Peyer's patch (tissue), 4 donors: ENCODE measurements at regions not wholly inside any gene's neighbourhood (a gene's known extent, or its start where the extent isn't known, plus 50 kb on each side); places are given as distances from the start of the nearest gene placed in this dataset.

ENCODE experiments used
- DNase-seq, 3 donors: peaks; one replicate each; pipeline ENCODE4 v3.0.0-alpha.2; 2017 to 2019
- H3K27ac ChIP-seq, 4 donors: fragments of 200-600 bp; sonication (generic); one replicate each; pipeline ENCODE4 v1.5.1; 2016 to 2019
- H3K27me3 ChIP-seq, 2 donors: fragments of 200-600 bp; sonication (generic); one replicate each; pipeline ENCODE4 v1.5.1; 2019
- H3K36me3 ChIP-seq, 3 donors: fragments of 200-600 bp; sonication (generic); one replicate each; pipeline ENCODE4 v1.5.1; 2016 to 2019
- H3K4me1 ChIP-seq, 4 donors: fragments of 200-600 bp; sonication (generic); one replicate each; pipeline ENCODE4 v1.5.1; 2016 to 2019
- H3K4me3 ChIP-seq, 4 donors: fragments of 200-600 bp; sonication (generic); 1 replicate in 3 of 4; 2 replicates in 1 of 4; pipeline ENCODE4 v1.5.1; 2016 to 2019; ENCODE audit warnings: mild to moderate bottlenecking in 1 of 4
- H3K9me3 ChIP-seq, 4 donors: fragments of 200-600 bp; sonication (generic); one replicate each; pipeline ENCODE4 v1.5.1; 2016 to 2019; ENCODE audit warnings: mild to moderate bottlenecking in 1 of 4
- POLR2A ChIP-seq, 2 donors: fragments of 450-650 bp; IDR thresholded peaks; one replicate each; pipeline ENCODE4 v1.5.1; 2017; ENCODE audit warnings: antibody characterized with exemption in 2 of 2, mild to moderate bottlenecking in 2 of 2, moderate library complexity in 2 of 2
- TF ChIP-seq, protein P1 (sequence below), 6 experiments: fragments of 450-650 bp in 4 of 6; fragments of 200-600 bp in 2 of 6; sonication (generic) in 1 of 6; IDR thresholded peaks; one replicate each; pipeline ENCODE4 v1.5.1; 2017 to 2019; ENCODE audit warnings: antibody characterized with exemption in 6 of 6, mild to moderate bottlenecking in 3 of 6, moderate library complexity in 1 of 6

DNA sequence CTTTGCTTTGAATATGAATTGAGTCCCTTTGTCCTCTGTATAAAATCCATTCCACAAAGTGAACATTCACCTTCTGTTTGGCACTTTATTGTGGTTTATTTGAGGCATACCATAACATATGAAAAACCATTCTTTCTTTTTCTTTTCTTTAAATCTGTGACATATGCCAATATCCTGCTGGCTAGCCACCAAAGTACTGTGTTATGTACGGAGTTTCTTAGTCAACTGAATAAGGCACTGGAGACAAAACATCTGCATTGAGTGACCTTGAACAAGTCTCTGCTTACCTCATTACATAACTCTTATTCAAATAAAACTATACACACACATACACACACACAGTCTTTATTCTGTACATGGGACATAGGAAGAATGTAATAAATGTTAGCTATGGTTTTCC lies 872.8 kb downstream of the C4orf33 start:
- no peak for DNase-seq
- H3K4me1 ChIP-seq: no peaks in the 10 kb centered on the region
- no peaks in the 10 kb centered on the region for H3K9me3 ChIP-seq
- TF ChIP-seq POLR2A (IDR thresholded peaks at IDR 0.05): no peak
- TF ChIP-seq, protein P1, sequence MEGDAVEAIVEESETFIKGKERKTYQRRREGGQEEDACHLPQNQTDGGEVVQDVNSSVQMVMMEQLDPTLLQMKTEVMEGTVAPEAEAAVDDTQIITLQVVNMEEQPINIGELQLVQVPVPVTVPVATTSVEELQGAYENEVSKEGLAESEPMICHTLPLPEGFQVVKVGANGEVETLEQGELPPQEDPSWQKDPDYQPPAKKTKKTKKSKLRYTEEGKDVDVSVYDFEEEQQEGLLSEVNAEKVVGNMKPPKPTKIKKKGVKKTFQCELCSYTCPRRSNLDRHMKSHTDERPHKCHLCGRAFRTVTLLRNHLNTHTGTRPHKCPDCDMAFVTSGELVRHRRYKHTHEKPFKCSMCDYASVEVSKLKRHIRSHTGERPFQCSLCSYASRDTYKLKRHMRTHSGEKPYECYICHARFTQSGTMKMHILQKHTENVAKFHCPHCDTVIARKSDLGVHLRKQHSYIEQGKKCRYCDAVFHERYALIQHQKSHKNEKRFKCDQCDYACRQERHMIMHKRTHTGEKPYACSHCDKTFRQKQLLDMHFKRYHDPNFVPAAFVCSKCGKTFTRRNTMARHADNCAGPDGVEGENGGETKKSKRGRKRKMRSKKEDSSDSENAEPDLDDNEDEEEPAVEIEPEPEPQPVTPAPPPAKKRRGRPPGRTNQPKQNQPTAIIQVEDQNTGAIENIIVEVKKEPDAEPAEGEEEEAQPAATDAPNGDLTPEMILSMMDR (IDR thresholded peaks at IDR 0.05): no peak
- H3K27ac ChIP-seq: no peak overlapping the region
- H3K36me3 ChIP-seq: no peaks in the 10 kb centered on the region
- H3K27me3 ChIP-seq: no peaks in the 10 kb centered on the region
- no peak overlapping the region for H3K4me3 ChIP-seq

DNA sequence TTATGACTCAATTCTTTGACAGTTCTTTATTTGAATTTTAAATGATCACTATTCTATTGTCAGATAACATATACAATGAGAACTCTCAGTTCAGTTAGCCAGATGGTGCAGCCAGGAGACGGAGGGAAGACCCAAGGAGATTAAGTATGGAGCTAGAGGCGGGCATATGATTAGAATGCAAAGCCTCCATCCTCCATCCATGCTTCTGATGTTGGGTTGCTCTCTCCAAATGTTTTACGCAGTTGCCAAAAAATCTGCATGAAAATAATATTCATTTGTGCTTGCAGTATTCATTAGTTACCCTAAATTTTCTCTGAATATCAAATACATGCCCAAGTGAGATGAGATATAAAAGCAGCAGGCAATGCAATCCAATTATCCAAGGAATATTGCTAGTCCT lies 874.8 kb downstream of the C4orf33 start:
- no peaks in the 10 kb centered on the region for H3K9me3 ChIP-seq
- no peak for TF ChIP-seq POLR2A (IDR thresholded peaks at IDR 0.05)
- TF ChIP-seq, protein P1 (IDR thresholded peaks at IDR 0.05): no peak
- no peaks in the 10 kb centered on the region for H3K27me3 ChIP-seq
- no peaks in the 10 kb centered on the region for H3K4me1 ChIP-seq
- H3K4me3 ChIP-seq: no peak overlapping the region
- no peak overlapping the region for H3K27ac ChIP-seq
- no peak for DNase-seq
- no peaks in the 10 kb centered on the region for H3K36me3 ChIP-seq

DNA sequence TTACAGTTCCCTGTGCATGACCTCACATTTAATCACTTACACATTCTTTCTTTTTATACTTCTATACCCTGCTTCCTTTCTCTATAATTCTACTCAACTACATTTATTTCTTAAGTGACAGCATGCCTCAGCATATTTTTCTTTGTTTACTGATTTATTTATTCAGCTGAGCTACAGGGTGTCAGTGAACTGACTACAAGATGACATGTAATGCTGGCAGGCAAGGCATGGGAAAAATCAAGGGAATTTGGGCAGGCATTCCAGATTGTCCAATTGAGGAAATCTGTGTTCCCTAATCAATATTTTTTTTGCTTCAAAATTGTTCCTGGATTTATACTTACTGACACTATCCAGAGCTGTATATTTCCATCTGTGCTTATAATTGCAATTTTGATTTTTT lies 875.5 kb downstream of the C4orf33 start:
- DNase-seq: no peak
- Histone ChIP-seq H3K36me3 (no peaks in the 10 kb centered on the region), H3K27ac (no peak overlapping the region), H3K9me3 (no peaks in the 10 kb centered on the region), H3K27me3 (no peaks in the 10 kb centered on the region), H3K4me1 (no peaks in the 10 kb centered on the region), H3K4me3 (no peak overlapping the region)
- no peak for TF ChIP-seq POLR2A (IDR thresholded peaks at IDR 0.05)
- TF ChIP-seq, protein P1 (IDR thresholded peaks at IDR 0.05): no peak

DNA sequence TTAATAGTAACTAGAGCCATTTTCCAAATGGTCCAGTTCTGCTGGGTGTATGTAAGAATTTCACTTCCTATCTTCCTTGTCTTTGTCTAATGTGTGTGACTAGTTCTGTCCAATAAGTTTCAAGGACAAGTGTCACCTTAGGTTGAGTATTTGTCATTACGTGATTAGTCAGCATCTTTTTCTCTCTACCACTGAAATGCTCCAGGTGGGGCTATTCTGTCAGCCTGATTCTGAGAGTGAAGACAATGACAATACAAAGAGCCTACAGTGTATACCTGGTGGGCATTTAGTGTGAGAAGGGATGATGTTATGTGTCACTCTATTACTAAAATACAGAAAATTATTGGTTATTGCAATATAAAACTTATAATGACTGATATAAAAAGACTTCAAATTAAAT lies 876.3 kb downstream of the C4orf33 start:
- Histone ChIP-seq H3K27me3 (no peaks in the 10 kb centered on the region), H3K4me3 (no peak overlapping the region), H3K27ac (no peak overlapping the region), H3K9me3 (no peaks in the 10 kb centered on the region), H3K36me3 (no peaks in the 10 kb centered on the region), H3K4me1 (no peaks in the 10 kb centered on the region)
- TF ChIP-seq, protein P1 (IDR thresholded peaks at IDR 0.05): no peak
- no peak for TF ChIP-seq POLR2A (IDR thresholded peaks at IDR 0.05)
- DNase-seq: no peak

DNA sequence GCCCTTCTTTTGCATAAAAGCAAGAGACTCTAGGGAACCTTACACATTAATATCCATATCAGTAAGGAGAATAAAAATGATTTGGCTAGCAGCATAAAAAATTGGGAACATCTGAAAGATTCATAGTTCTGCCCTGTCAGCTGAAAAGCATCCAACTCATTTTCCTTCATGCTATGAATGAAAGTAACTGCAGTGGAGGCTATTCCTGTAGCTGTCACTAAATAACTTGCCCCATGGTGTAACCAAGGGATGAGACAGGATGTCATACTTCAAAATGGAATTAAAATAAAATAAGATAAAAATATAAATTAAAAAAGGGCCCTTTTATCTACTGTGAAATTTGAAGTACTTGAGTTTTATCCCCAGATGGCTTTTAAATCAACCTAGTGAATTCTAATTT lies 878.8 kb downstream of the C4orf33 start:
- H3K36me3 ChIP-seq: no peaks in the 10 kb centered on the region
- no peaks in the 10 kb centered on the region for H3K4me1 ChIP-seq
- no peak overlapping the region for H3K4me3 ChIP-seq
- no peak for TF ChIP-seq POLR2A (IDR thresholded peaks at IDR 0.05)
- TF ChIP-seq, protein P1 (IDR thresholded peaks at IDR 0.05): no peak
- H3K9me3 ChIP-seq: no peaks in the 10 kb centered on the region
- no peak for DNase-seq
- H3K27me3 ChIP-seq: no peaks in the 10 kb centered on the region
- H3K27ac ChIP-seq: no peak overlapping the region

DNA sequence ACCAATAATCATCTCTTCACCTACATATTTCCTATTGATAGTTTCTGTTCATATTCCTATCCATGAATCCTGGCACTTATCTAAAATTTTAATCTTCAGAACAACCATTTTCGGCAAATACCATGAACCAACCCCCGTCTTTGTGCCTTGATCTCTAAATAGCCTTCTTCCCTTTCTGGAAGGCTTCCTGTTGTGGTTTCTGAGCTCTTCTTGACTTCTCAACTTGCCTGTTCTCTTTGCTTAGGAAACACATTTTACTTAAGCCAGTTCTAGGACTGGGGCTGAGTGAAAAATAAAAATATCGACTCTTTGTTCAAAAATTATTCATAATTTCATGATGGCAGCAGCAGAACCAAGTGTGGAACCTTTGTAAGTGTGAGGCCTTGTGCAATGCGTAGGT lies 882.4 kb downstream of the C4orf33 start:
- TF ChIP-seq, protein P1 (IDR thresholded peaks at IDR 0.05): no peak
- TF ChIP-seq POLR2A (IDR thresholded peaks at IDR 0.05): no peak
- no peaks in the 10 kb centered on the region for H3K36me3 ChIP-seq
- H3K27me3 ChIP-seq: no peaks in the 10 kb centered on the region
- H3K9me3 ChIP-seq: no peaks in the 10 kb centered on the region
- H3K4me1 ChIP-seq: no peaks in the 10 kb centered on the region
- no peak overlapping the region for H3K27ac ChIP-seq
- DNase-seq: no peak
- H3K4me3 ChIP-seq: no peak overlapping the region
